ENCODE measurements at regions not wholly inside any gene's neighbourhood (a gene's known extent, or its start where the extent isn't known, plus 50 kb on each side); places are given as distances from the start of the nearest gene placed in this dataset.

- TF ChIP-seq POLR2A (IDR thresholded peaks at IDR 0.05) (no peak), EP300 (IDR thresholded peaks at IDR 0.05) (no peak)
- TF ChIP-seq, protein P1, sequence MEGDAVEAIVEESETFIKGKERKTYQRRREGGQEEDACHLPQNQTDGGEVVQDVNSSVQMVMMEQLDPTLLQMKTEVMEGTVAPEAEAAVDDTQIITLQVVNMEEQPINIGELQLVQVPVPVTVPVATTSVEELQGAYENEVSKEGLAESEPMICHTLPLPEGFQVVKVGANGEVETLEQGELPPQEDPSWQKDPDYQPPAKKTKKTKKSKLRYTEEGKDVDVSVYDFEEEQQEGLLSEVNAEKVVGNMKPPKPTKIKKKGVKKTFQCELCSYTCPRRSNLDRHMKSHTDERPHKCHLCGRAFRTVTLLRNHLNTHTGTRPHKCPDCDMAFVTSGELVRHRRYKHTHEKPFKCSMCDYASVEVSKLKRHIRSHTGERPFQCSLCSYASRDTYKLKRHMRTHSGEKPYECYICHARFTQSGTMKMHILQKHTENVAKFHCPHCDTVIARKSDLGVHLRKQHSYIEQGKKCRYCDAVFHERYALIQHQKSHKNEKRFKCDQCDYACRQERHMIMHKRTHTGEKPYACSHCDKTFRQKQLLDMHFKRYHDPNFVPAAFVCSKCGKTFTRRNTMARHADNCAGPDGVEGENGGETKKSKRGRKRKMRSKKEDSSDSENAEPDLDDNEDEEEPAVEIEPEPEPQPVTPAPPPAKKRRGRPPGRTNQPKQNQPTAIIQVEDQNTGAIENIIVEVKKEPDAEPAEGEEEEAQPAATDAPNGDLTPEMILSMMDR (IDR thresholded peaks at IDR 0.05): no peak
These were observed 950.1 kb downstream of the VRK1 start for GRCh38 chr14:97747316-97747715.
